Keratinocyte (primary cell): ENCODE measurements at regions not wholly inside any gene's neighbourhood (a gene's known extent, or its start where the extent isn't known, plus 50 kb on each side); places are given as distances from the start of the nearest gene placed in this dataset.

ENCODE experiments used
- CTCF ChIP-seq, 3 experiments: IDR thresholded peaks in 1 of 3; conservative IDR thresholded peaks in 1 of 3; optimal IDR thresholded peaks in 1 of 3; 2 replicates in 2 of 3; 3 replicates in 1 of 3; pipeline versions ENCODE3 to v1.5.1; 2011; ENCODE audit warnings: low read length in 3 of 3, mild to moderate bottlenecking in 3 of 3, moderate library complexity in 2 of 3, control low read depth in 1 of 3, inconsistent platforms in 1 of 3; ENCODE audit not compliant: insufficient read depth in 2 of 3; ENCODE audit errors: extremely low read depth in 1 of 3
- EZH2 ChIP-seq: IDR thresholded peaks from one replicate; pipeline ENCODE4 v1.6.1; 2012; ENCODE audit warnings: inconsistent platforms, mild to moderate bottlenecking, low read length, moderate library complexity

GRCh38 chr13:105607426-105607825 is 928.0 kb downstream of the EFNB2 start:
- TF ChIP-seq CTCF (optimal IDR thresholded peaks at IDR 0.05 in 1 of 3, IDR thresholded peaks at IDR 0.05 in 1 of 3, conservative IDR thresholded peaks at IDR 0.05 in 1 of 3; ENCODE audit: extremely low read depth in 1 of 3, insufficient read depth in 2 of 3, low read length in 3 of 3) (no peak), EZH2 (no peak)
